ENCODE measurements at regions not wholly inside any gene's neighbourhood (a gene's known extent, or its start where the extent isn't known, plus 50 kb on each side); places are given as distances from the start of the nearest gene placed in this dataset.

DNA sequence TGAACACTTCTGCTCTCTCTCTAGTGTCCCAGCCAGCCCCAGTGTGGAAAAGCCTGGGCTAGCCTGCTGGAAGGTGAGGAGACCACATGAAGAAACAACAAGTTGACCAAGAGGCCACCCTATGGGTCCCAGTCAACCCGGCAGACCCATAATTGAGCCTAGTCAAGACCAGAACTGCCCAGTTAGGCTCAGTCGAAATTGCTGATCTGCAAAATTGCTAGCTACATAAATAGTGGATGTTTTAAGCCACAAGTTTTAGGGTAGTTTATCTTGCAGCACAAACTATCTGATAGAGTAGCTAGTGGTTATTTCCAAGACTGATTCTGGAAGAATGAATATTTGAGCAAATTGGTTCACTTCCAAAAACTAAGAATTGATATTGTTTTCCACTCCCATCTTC, 82.3 kb upstream of the CCDC112 start:
- H3K9me2 ChIP-seq (ENCODE audit: insufficient read depth, low read length), result no peaks in the 10 kb centered on the region
- TF ChIP-seq, protein P1, sequence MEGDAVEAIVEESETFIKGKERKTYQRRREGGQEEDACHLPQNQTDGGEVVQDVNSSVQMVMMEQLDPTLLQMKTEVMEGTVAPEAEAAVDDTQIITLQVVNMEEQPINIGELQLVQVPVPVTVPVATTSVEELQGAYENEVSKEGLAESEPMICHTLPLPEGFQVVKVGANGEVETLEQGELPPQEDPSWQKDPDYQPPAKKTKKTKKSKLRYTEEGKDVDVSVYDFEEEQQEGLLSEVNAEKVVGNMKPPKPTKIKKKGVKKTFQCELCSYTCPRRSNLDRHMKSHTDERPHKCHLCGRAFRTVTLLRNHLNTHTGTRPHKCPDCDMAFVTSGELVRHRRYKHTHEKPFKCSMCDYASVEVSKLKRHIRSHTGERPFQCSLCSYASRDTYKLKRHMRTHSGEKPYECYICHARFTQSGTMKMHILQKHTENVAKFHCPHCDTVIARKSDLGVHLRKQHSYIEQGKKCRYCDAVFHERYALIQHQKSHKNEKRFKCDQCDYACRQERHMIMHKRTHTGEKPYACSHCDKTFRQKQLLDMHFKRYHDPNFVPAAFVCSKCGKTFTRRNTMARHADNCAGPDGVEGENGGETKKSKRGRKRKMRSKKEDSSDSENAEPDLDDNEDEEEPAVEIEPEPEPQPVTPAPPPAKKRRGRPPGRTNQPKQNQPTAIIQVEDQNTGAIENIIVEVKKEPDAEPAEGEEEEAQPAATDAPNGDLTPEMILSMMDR (conservative IDR thresholded peaks at IDR 0.05; ENCODE audit: low read length), result no peak
- TF ChIP-seq EZH2phosphoT487 (IDR thresholded peaks at IDR 0.05; ENCODE audit: borderline replicate concordance, low read depth, low read length), result no peak
- no TSS peak for BruUV-seq (replicated peaks)
- H4K20me1 ChIP-seq (ENCODE audit: insufficient read depth, low read length), result no peaks in the 10 kb centered on the region
- H3K4me1 ChIP-seq (ENCODE audit: insufficient read depth, low read length, poor library complexity, severe bottlenecking), result no peaks in the 10 kb centered on the region
- H3K27ac ChIP-seq (ENCODE audit: low read depth, low read length, poor library complexity, severe bottlenecking), result no peak overlapping the region
- H3K4me2 ChIP-seq (ENCODE audit: low read length), result no peak overlapping the region
- ChIA-PET POLR2A (interaction anchor here (0.7 kb wide), 1 partner anchor 720 kb away, joined by 3 read pairs; no protein-coding TSS in a partner anchor), CTCF (ENCODE audit: unreplicated experiment) (no interaction called here)
- H3K4me3 ChIP-seq (ENCODE audit: low read depth, low read length, poor library complexity, severe bottlenecking), result no peak overlapping the region
- H3K79me2 ChIP-seq (ENCODE audit: insufficient read depth, low read depth, low read length), result no peaks in the 10 kb centered on the region
- no peaks in the 10 kb centered on the region for H3K9me3 ChIP-seq (ENCODE audit: low read length)
- no peak for DNase-seq (ENCODE audit: low spot score)
- H3K36me3 ChIP-seq (ENCODE audit: insufficient read depth, low read length), result no peaks in the 10 kb centered on the region
- H2AFZ ChIP-seq (ENCODE audit: low read length), result no peak overlapping the region
- intact Hi-C loops (cut with micrococcal nuclease; ENCODE audit: unreplicated experiment), result no loop called here

DNA sequence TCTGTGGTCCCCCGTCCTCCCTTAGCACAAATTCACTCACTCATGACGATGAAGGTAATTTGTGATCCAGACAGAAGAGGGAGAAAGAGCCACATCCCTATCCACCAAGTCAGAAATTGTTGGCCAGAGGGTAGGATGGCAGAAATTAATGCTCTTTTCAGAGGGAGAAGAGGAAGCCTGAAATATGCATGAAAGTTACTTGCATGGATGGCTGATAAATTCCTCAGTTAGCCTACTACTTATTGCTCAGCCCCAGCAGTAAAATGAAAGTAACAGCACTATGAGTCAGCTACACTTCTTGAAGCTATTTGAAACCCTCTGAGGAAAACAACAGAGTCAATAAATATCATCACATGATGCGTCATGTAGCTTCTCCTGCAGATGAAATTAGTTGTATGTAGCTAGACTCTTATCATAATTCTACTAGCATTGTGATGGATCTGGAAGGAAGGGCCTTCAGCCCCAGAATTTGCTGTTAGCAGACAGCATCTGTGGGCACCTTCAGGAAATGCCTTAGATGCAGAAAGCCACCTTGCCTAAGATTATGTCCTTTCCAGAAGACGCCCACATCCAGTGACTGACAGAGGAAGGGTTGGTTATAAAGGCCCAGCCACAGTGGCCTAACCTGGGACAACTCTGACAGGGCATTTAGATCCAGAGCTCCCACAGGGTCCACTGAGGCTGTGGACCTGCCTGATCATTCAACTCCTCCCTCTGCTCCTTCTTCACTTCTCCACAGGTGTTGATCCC, 81.2 kb upstream of the CCDC112 start:
- H3K79me2 ChIP-seq (ENCODE audit: insufficient read depth, low read depth, low read length), result no peaks in the 10 kb centered on the region
- ChIA-PET POLR2A (interaction anchor here (0.6 to 0.7 kb wide), 3 partner anchors 87 to 719 kb away, joined by 3 read pairs; no protein-coding TSS in a partner anchor), CTCF (ENCODE audit: unreplicated experiment) (no interaction called here)
- no peak overlapping the region for H3K4me2 ChIP-seq (ENCODE audit: low read length)
- TF ChIP-seq EZH2phosphoT487 (IDR thresholded peaks at IDR 0.05; ENCODE audit: borderline replicate concordance, low read depth, low read length), result no peak
- TF ChIP-seq, protein P1 (conservative IDR thresholded peaks at IDR 0.05; ENCODE audit: low read length), result no peak
- H3K4me3 ChIP-seq (ENCODE audit: low read depth, low read length, poor library complexity, severe bottlenecking), result no peak overlapping the region
- no peak for DNase-seq (ENCODE audit: low spot score)
- no peaks in the 10 kb centered on the region for H3K36me3 ChIP-seq (ENCODE audit: insufficient read depth, low read length)
- H3K9me3 ChIP-seq (ENCODE audit: low read length), result no peaks in the 10 kb centered on the region
- no TSS peak for BruUV-seq (replicated peaks)
- no peaks in the 10 kb centered on the region for H4K20me1 ChIP-seq (ENCODE audit: insufficient read depth, low read length)
- no peaks in the 10 kb centered on the region for H3K4me1 ChIP-seq (ENCODE audit: insufficient read depth, low read length, poor library complexity, severe bottlenecking)
- H3K9me2 ChIP-seq (ENCODE audit: insufficient read depth, low read length), result no peaks in the 10 kb centered on the region
- no peak overlapping the region for H2AFZ ChIP-seq (ENCODE audit: low read length)
- intact Hi-C loops (cut with micrococcal nuclease; ENCODE audit: unreplicated experiment), result no loop called here
- no peak overlapping the region for H3K27ac ChIP-seq (ENCODE audit: low read depth, low read length, poor library complexity, severe bottlenecking)

DNA sequence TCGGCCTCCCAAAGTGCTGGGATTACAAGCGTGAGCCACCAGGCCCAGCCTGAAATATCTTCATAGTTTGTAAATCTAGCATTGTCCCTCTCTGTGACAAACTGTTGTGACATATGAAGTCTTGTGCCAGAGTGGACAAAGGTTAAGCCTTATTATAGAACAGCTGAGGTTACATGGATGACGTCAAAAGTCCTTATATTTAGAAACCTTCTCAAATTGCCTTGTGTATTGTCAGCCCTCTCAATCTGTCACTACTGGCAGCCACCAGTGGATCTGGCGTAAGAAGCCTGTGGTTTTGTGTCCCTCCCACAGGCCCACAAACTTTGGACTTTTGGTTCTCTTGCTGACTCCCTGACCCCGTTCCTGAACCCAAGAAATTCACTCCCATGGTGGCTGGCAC, 79.4 kb upstream of the CCDC112 start:
- Histone ChIP-seq H3K79me2 (ENCODE audit: insufficient read depth, low read depth, low read length) (no peaks in the 10 kb centered on the region), H3K36me3 (ENCODE audit: insufficient read depth, low read length) (no peaks in the 10 kb centered on the region), H3K9me2 (ENCODE audit: insufficient read depth, low read length) (no peaks in the 10 kb centered on the region), H2AFZ (ENCODE audit: low read length) (no peak overlapping the region), H3K27ac (ENCODE audit: low read depth, low read length, poor library complexity, severe bottlenecking) (no peak overlapping the region), H3K4me3 (ENCODE audit: low read depth, low read length, poor library complexity, severe bottlenecking) (no peak overlapping the region), H4K20me1 (ENCODE audit: insufficient read depth, low read length) (no peaks in the 10 kb centered on the region), H3K4me1 (ENCODE audit: insufficient read depth, low read length, poor library complexity, severe bottlenecking) (no peaks in the 10 kb centered on the region), H3K4me2 (ENCODE audit: low read length) (no peak overlapping the region), H3K9me3 (ENCODE audit: low read length) (no peaks in the 10 kb centered on the region)
- TF ChIP-seq, protein P1 (conservative IDR thresholded peaks at IDR 0.05; ENCODE audit: low read length), result no peak
- TF ChIP-seq EZH2phosphoT487 (IDR thresholded peaks at IDR 0.05; ENCODE audit: borderline replicate concordance, low read depth, low read length), result no peak
- BruUV-seq (replicated peaks), result no TSS peak
- CTCF ChIA-PET (ENCODE audit: unreplicated experiment), result no interaction called here
- intact Hi-C loops (cut with micrococcal nuclease; ENCODE audit: unreplicated experiment), result no loop called here
- POLR2A ChIA-PET, result interaction anchor here (0.6 to 1.3 kb wide), 3 partner anchors 33 to 699 kb away, joined by 3 read pairs; no protein-coding TSS in a partner anchor
- no peak for DNase-seq (ENCODE audit: low spot score)
